Dermis blood vessel endothelial cell (primary cell): ENCODE measurements at regions not wholly inside any gene's neighbourhood (a gene's known extent, or its start where the extent isn't known, plus 50 kb on each side); places are given as distances from the start of the nearest gene placed in this dataset.

ENCODE experiments used
- DNase-seq: peaks from one replicate; pipeline ENCODE4 v3.0.0; 2010

DNA sequence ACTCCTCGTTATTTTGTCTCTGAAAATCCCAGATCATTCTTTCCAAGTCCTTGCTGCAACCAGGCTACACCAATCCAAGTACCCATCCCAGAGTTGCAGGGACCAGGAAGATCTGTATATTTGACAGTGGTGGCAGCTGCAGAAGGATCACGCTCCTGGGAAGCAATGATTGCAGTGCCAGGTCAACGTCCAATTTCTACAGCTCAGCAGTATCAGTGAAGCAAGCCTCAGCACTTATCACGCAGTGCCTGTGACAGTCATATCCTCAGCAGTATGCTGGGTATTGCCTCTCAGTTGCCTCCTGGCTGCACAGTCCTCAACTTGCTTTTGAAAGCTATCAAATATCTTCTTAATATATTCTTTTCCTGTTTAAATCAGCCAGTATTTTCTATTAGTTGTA lies 66.7 kb downstream of the BARHL2 start:
- no peak for DNase-seq

DNA sequence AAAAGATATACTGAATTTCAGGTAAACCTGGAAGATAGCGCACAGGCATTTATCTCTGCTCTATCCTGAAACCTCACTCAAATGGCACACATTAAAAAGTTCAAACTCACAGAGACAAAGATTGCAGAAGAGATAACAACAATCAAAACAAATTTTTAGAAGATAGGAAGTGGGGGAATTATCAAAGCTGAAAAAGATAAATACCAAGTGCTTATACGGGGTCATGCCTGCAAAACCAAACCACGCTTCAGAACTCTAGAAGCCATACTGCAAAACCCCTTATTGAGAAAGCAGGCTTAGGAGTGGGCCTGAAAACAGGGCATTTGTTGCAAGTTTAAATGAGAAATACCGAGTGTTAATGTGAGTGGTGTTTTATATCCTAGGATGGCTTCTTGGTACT lies 76.8 kb downstream of the BARHL2 start:
- no peak for DNase-seq

DNA sequence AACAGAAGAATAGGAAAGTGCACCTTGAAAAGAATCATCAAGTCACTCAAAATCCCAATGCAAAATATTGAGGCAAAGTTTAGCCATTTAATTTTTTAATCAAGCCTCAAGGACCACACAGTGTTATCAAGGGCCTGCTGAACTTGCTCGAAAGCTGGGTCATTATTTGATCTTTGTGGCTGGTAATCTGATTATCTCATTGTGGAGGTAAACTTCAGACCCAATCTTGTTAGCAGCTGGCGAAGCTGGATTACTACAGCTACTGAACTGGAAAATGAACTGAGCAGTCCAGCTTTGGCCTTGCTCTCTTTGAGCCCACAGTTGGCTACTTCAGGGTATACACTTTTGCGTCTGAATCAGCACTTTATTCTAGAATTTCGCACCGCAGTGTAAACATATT lies 94.4 kb downstream of the BARHL2 start:
- DNase-seq: no peak

DNA sequence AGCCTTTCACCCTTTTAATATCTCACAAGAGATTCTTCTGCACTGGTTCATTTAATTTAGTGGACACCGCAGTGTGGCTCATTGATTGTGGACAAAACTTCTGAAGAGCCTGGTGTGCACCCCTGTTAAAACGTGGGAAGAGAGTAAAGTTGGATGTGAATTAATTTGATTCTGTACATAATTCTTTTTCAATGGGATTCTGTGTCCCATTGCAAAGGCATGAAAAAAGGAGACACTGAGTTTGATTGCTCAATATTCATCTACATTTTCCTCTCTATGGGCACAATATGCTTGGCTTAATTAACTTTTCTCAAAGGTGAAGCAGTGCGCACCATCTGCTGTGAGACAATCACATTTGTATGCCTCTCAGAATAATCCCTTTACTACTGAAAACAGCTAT lies 95.1 kb downstream of the BARHL2 start:
- no peak for DNase-seq

DNA sequence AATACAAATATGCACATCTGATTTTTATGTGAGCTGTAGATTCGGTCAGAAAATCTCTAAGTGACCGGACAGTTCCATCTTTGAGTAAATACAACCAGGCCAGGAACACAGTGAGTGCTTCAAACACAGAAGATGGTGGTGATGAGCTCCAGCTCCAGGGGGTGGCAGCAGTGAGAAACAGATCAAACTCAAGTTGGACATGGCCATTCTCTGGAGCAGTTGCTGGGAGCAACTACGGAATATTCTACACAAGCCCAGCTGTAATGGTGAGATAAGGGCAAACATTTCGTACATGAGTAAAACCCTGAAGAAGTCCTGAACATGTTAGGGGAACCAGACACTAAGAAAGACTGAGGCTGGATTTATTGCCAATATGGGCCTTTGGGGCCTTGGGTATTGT lies 100.7 kb downstream of the BARHL2 start:
- DNase-seq: peak; percentile 27

DNA sequence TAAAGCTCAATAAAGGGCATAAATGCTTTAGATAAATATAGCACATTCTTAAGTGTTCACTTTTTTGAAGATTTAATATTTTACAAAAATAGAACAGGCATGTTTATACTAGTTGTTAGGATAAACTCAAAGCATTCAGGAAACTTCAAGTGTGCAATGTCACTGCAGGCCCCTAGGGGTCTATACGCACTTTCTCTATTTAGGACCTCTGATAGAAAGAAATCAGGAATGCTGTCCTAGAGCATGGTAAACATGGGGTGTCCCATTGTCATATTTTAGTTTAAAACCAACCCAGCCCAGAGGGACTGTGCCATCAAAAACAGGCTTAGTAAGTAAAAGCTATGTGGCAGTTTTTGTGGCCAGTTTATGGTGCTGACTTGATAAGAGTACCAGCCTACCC lies 102.2 kb downstream of the BARHL2 start:
- DNase-seq: no peak

DNA sequence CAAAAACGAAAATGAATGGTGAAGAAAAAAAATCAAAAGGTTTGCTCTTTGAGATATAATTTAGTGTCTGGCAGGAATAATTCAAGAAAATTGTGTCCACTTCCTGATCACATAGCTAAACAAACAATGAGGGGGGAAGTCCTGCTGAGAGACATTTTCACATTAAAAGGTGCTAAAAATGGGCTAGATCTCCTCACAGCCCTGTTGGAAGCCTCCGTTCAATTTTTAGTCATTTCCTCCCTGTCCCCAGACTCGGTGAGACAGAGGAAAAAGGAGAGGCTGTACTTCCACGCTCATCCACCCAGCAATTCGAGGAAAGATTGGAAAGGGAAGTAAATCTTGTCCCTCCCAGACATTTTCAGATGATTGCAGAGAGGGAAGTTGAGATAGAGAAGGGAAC lies 103.7 kb downstream of the BARHL2 start:
- DNase-seq: no peak

DNA sequence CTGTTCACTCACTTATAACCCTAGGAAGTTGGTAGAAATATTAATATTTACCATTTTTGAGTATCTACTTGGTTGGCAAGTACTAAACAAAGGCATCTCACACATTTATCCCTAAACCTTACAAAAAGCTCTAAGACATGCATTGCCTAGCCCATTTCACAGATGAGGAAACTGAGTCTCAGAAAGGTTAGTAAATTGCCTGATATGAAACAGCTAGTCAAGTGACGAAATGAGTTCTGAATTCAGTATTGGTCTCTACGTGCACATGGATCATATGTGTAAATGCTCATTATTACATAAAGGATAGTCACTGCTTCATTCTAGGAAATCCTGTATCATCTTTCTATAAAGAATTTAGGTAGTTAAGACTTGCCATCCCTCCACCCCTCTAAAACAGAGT lies 105.1 kb downstream of the BARHL2 start:
- no peak for DNase-seq

DNA sequence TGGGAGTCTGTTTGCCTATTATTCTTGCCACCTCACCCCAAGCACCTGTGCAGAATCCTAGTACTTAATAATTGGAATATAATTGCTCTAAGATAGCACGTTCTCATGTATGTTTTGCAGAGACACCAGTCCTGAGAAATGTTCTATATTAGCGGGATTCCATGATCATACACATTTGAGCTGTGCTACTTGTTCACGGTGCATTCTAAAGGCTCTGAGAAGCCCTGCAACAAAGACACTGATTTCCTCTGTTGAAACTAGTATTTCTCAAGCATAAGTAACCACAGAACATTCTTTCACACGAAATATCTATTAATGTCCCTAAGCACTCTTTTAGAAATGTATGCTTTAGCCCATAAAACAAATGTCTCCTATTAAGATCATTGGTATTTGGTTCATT lies 109.4 kb downstream of the BARHL2 start:
- DNase-seq: no peak

DNA sequence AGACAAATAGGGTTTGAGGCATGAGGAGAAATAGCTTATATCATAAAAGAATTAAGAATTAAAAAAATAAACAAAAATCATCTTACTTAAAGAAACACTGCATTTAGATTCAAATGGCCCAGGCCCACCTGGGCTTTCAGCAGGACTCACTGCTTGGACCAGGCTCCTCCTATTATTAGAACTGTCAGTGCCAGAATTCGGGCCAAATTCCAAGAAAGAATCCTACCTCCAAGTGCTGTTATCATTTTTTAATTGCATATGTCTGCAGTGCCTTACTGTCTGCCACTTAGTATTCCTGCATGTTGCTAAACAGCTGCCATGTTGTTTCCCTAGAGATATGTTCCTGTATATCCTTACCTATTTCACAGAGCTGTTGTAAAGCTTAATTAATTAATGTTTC lies 112.0 kb downstream of the BARHL2 start:
- no peak for DNase-seq

DNA sequence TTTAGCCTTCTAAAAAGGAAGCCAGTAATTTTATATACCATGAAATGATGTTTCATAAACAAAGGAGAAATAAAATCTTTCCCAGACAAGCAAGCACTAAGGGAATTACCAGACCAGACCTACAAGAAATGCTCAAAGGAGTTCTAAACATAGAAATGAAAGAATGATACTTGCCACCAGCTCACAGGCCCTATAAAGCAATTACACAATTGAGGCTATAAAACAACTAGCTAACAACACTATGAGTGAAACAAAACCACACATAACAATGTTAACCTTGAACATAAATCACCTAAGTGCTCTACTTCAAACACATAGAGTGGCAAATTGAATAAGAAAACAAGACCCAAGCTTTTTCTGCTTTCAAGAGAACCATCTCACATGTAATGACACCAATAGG lies 123.8 kb downstream of the BARHL2 start:
- no peak for DNase-seq

DNA sequence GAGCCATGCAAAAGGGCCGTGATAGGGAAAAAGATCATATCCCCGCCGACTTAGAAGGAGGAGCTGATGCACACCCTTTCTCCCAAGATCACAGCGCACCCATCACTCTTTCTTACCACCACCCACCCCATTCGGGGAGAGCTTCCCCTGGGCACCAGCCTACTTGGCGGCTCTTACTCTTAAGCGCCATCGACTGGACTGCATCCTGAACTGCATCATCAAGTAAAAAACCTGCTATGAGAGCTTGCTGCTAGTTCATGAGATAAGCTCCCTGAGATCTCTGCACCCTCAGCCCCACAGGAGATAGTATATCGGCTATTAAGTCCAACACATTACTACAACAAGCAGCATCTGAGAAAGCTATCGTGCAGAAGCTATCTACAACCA lies 125.1 kb downstream of the BARHL2 start:
- no peak for DNase-seq

DNA sequence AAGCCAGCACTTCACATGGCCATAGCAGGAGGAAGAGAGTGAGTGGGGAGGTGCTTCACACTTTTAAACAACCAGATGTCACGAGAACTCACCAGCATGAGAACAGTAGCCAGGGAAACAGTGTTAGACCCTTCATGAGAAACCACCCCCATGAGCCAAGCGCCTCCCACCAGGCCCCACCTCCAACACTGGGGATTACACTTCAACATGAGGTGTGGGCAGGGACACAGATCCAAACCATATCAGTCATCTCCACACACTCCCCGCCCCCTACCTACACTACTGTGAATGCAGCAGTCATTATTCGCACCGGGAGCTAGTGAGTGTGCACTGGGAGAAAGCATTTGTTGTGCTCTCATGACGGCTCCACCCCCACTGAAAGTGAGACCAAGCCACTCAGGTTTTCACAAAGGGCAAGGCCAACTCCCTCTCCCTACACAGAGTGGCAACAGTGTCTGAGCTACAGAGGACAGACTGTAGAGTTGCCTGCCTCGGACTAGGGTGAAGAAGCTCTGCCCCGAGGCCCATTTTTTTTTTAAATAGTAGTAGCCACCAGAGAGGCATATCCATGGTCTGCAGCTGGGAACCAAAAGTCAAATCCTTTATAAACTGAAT lies 125.6 kb downstream of the BARHL2 start:
- DNase-seq: no peak

DNA sequence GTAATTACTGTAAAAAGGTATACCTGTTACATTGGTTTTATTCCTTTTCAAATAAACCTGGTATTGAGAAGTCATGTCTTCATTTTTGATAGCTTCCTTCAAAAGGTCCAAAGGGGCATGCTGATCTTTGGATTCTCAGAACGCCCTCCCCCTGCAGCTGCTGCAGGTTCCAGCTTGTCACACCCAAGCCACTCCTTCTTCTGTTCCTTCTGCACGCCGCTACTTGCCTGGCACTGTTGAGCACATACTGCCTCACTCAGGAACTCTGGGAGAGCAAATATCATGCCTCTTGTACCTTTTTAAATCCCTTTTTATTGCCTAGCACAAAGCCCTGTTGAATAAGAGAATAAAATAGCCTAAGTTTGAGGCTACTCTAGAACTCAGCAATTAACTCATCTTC lies 136.9 kb downstream of the BARHL2 start:
- no peak for DNase-seq

DNA sequence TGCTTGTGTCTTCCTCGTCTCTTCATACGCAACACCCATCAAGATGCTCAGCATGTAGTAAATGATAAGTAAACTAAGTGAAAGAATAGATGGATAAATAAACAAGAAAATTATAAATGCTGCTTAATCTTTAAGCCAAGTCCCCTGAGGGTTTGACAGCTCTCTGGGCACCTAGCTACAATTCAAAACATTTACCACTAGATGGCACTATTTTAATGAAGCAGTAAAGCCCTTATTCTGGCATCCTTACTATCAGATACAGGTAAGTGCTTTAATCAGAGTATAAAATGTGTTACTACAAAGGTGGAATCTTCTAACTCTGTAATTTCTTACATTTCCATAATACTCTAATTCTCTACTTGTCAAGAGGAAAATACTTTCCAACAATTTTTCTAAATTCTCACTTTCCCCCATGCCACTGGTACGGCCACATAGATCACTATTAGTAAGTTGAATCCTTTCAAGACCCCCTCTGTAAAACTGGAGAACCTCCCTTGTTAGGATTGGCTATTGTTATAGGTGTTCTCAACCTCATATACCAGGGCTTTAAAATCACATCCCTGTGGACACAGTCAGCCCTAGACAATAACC lies 137.8 kb downstream of the BARHL2 start:
- peak; percentile 62 for DNase-seq

DNA sequence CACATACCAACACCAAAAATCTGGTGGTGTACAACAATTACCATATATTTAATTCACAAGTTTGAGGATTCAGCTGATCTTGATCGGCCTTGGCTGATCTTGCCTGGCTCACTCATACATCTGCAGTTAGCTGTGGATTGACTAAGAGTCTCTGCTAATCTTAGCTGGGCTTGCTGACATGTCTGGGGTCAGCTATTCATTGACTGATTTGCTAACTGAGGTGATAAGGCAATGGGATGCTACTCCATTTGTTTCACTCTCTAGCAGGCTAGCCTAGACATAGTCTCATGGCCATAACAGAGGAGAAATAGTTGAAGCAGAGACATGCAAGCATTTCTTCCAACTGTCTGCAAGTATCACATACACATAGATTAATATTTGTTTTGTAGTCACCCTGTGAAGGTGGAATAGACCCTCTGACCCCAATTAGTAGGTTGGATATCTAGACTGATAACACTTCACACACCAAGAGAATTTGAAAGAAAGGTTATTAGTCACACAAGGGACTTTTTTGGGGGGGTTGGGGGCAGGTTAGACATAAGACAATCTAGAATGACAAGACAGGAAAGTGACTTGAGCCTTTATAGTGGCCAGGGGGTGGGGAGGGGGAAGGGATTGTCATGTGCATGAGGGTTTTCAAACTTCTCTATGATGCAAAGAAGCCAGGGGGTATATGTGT lies 142.3 kb downstream of the BARHL2 start:
- DNase-seq: no peak

DNA sequence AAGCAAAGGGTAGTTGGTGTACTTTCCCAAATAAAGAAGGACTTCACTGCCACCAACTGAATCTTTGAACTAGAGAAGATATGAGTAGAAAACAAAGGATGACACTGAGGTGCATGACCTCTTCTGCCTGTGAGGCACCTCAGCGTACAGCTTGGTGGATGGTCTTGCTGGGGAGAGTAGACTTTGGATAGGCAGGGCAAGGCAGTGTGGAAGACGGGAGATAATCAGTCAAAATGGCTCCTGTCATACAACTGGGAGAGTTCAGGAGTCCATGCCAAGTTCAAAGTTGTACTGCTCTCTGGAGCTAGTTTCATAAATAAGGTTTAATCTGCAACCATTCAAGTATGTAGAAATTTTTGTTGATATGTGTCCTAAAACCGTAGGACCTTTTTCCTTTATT lies 143.4 kb downstream of the BARHL2 start:
- no peak for DNase-seq

DNA sequence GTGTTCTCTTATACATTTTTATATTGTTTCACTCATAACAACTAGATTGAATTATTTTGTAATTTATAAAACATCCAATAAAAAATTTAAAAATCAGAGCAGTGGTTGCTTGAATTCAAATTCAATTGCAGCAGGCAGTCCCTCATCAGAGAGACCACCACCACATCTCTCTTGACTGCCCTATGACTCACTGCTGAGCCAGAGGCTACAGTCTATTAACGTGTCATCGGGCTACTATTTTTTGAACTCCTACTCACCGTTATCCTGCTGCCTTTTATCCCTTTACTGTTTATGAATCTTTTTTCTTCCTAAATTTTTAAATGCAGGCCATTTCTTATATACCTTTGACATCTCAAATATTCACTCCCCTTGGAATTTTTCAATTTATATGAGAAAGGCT lies 144.7 kb downstream of the BARHL2 start:
- DNase-seq: no peak

DNA sequence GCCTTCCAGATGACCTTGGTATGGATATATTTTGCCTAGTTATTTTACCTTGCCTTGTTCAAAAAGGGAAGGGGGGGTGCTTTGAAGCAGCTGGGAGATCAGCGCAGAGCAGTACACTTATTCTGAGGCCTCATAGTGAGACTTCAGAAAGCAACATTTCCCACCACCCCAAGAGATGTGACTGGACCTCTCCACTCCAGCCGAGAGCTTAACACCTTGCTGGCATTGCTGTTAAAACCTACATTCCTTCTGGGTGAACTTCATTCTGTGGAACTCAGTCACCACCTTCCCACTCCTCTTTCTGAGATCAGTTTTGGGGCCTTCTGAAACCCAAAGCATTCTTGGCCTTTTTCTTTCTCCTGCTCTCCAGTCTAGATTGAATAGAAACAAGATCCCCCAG lies 148.7 kb downstream of the BARHL2 start:
- no peak for DNase-seq

DNA sequence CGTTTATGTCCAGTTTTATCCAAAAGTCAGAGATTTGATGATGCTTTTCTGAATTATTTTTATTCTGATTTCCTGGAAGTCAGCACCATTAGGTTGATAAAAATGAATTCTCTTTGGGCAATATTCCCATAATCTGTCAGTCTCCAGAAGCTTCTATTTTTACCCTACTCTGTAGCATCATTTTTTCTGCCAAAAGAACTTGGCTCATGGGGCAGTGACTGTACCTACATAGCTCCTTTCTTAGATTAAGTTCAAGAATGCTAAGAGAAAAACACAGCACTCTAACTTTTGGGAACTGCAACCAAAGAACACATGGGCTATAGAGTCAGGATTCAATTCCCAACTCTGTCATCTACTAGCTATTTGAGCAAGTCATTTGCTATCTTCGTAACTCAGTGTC lies 152.9 kb downstream of the BARHL2 start:
- DNase-seq: no peak

DNA sequence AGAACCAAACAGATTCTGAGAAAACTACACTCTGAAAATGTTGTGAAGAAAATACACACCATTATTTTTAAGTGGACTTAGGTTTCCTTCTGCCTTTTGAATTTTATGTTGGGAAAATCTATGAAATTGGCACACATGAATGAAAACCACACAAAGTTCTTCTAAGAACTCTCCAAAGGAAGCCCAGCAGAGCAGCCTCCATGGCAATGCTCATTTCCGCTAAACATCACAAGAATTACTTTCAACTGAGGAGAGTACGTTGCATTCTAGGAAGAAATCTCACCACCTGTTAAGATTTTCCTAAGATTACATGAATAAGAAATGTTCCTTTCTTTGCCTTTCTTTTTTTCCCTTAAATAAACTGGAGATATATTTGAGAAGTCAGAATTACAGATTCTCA lies 154.2 kb downstream of the BARHL2 start:
- no peak for DNase-seq

DNA sequence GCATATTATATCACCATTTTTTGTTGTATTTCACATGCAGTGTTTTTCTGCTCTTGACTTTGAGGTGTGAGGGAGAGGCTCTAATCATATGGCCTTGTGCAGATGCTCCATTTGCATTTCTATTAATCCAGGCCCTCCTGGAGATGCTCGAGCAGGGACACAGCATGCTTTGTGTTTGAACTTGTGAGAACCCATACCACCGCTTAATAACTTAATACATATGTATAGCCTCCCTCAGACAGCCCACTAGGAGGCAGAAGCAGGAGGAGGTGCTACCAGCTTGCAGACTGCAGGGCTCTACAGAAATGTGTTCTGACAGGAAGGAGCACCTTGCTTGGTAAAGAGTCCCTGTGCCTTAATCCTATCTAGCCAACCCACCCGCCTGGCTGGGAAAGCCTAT lies 155.2 kb downstream of the BARHL2 start:
- no peak for DNase-seq

DNA sequence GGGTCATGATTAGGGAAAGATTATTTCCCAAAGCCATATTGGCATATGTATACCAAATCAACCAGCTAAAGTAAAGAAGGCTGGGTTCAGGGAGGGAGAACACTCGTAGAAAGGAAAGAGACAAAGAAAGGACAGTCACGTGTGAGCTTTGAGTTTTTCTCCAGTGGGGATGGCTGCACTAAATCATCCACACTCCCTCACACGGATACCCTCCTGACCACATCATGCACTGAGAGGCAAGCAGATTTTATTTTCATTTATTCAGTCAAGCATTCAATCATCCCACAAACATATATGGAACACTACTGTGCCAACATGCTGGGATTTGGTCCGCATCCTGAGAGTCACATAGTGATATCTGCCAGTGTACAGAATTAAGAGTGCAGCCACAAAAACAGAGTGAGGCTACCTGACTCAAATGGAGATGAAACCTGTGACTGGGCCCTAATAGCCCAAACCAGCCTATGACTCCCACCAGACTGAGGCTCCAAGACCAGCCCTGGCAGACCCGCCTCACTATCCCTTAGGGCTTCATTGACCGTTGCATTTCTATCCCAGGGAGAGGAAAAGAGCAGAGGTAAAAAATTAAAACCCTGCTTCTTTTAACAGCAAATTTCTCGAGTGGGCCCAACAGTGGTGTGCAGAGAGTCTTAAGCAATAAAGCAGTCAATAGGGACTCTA lies 155.9 kb downstream of the BARHL2 start:
- no peak for DNase-seq

DNA sequence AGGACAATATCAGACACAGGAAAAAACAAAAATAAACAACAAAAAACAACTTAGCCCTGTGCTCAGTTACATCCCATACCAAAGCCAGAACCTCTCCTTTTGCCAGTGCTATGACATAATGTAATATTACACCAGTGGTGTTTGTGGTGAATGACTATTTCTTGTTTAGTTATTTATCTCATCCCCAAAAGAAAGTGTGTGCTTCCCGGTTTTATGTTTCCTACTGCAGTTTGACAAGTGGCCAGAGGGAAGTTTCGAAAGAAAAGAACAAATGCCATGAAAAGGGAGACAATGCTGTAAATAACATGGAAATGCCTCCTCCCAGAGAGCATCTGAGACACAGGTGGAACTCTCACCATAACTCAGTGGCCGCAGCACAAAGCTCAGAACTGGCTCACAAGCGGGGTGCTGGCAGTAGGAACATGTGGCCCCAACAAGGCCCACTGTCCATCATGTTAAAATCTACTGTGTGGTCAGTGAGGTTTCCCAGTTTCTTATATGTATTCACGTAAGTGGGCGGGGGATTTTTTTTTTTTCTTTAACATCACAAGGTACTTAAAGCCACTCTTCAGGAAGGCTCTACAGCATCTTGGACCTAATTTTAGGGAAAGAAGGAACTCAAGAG lies 158.2 kb downstream of the BARHL2 start:
- DNase-seq: no peak
